Activated CD4-positive, alpha-beta T cell treated with anti-CD3 and anti-CD28 coated beads, Interleukin-2, amount 10 ng/mL, durations not matched to agents 24 days and 14 days (primary cell): ENCODE measurements at regions not wholly inside any gene's neighbourhood (a gene's known extent, or its start where the extent isn't known, plus 50 kb on each side); places are given as distances from the start of the nearest gene placed in this dataset.

Source experiments
- DNase-seq: peaks from one replicate; pipeline ENCODE4 v3.0.0; 2022
- H3K27ac Mint-ChIP-seq: one replicate; pipeline ENCODE4 v1.8.0; 2022; ENCODE audit warnings: mild to moderate bottlenecking, mixed read lengths
- H3K27me3 Mint-ChIP-seq: one replicate; pipeline ENCODE4 v1.8.0; 2022; ENCODE audit warnings: mixed read lengths
- H3K36me3 Mint-ChIP-seq: one replicate; pipeline ENCODE4 v1.8.0; 2022; ENCODE audit warnings: low read depth, mild to moderate bottlenecking, mixed read lengths
- H3K4me1 Mint-ChIP-seq: one replicate; pipeline ENCODE4 v1.8.0; 2021; ENCODE audit warnings: mixed read lengths
- H3K4me3 Mint-ChIP-seq: one replicate; pipeline ENCODE4 v1.8.0; 2022; ENCODE audit warnings: mild to moderate bottlenecking, moderate library complexity, mixed read lengths
- H3K9me3 Mint-ChIP-seq: one replicate; pipeline ENCODE4 v1.8.0; 2021; ENCODE audit warnings: mixed read lengths
- intact Hi-C: fragments of 100-400 bp; cut with micrococcal nuclease; formaldehyde crosslinking; loops from one replicate; pipeline ENCODE4 v1.15.1; 2023

- H3K27me3 Mint-ChIP-seq = peaks cover 8% of the 10 kb centered on the region
- intact Hi-C loops = loop anchor here (5.0 kb wide), 1 partner anchor 48 kb away; no protein-coding TSS in a partner anchor
- no peak overlapping the region for H3K27ac Mint-ChIP-seq
- DNase-seq = no peak
- no peaks in the 10 kb centered on the region for H3K36me3 Mint-ChIP-seq
- no peak overlapping the region for H3K4me3 Mint-ChIP-seq
- H3K9me3 Mint-ChIP-seq = peaks cover 4% of the 10 kb centered on the region
- peaks cover 6% of the 10 kb centered on the region for H3K4me1 Mint-ChIP-seq
Observed at GRCh38 chr4:15349531-15349935, 78.3 kb upstream of the C1QTNF7 start.

- DNase-seq = no peak
- Mint-ChIP-seq H3K27me3 (peaks cover 8% of the 10 kb centered on the region), H3K9me3 (peaks cover 4% of the 10 kb centered on the region), H3K4me3 (no peak overlapping the region), H3K27ac (no peak overlapping the region), H3K4me1 (peaks cover 6% of the 10 kb centered on the region), H3K36me3 (no peaks in the 10 kb centered on the region)
- intact Hi-C loops = loop anchor here (5.0 kb wide), 1 partner anchor 47 kb away; no protein-coding TSS in a partner anchor
Observed at GRCh38 chr4:15349965-15350364, 77.9 kb upstream of the C1QTNF7 start.

- H3K27me3 Mint-ChIP-seq = peaks cover 8% of the 10 kb centered on the region
- H3K9me3 Mint-ChIP-seq = peaks cover 4% of the 10 kb centered on the region
- no peak for DNase-seq
- peaks cover 6% of the 10 kb centered on the region for H3K4me1 Mint-ChIP-seq
- H3K4me3 Mint-ChIP-seq = no peak overlapping the region
- no peaks in the 10 kb centered on the region for H3K36me3 Mint-ChIP-seq
- intact Hi-C loops = no loop called here
- no peak overlapping the region for H3K27ac Mint-ChIP-seq
Observed at GRCh38 chr4:15352524-15352923, 75.3 kb upstream of the C1QTNF7 start.

GRCh38 chr4:15353207-15353606 lies 74.6 kb upstream of the C1QTNF7 start:
- Mint-ChIP-seq H3K36me3 (no peaks in the 10 kb centered on the region), H3K4me1 (peaks cover 6% of the 10 kb centered on the region), H3K4me3 (no peak overlapping the region), H3K27ac (no peak overlapping the region), H3K27me3 (peaks cover 8% of the 10 kb centered on the region), H3K9me3 (peaks cover 4% of the 10 kb centered on the region)
- DNase-seq = no peak
- intact Hi-C loops = no loop called here

GRCh38 chr4:15354371-15355297 lies 73.2 kb upstream of the C1QTNF7 start:
- intact Hi-C loops = no loop called here
- Mint-ChIP-seq H3K9me3 (peaks cover 4% of the 10 kb centered on the region), H3K36me3 (no peaks in the 10 kb centered on the region), H3K4me3 (no peak overlapping the region), H3K27me3 (peaks cover 8% of the 10 kb centered on the region), H3K27ac (no peak overlapping the region), H3K4me1 (peaks cover 2% of the 10 kb centered on the region)
- no peak for DNase-seq

GRCh38 chr4:15361529-15361928 lies 66.3 kb upstream of the C1QTNF7 start:
- intact Hi-C loops = no loop called here
- H3K27me3 Mint-ChIP-seq = peaks cover 10% of the 10 kb centered on the region
- H3K27ac Mint-ChIP-seq = no peak overlapping the region
- no peak for DNase-seq
- no peaks in the 10 kb centered on the region for H3K36me3 Mint-ChIP-seq
- peaks cover 7% of the 10 kb centered on the region for H3K9me3 Mint-ChIP-seq
- H3K4me1 Mint-ChIP-seq = peaks cover 4% of the 10 kb centered on the region
- no peak overlapping the region for H3K4me3 Mint-ChIP-seq

- peaks cover 7% of the 10 kb centered on the region for H3K4me1 Mint-ChIP-seq
- H3K27me3 Mint-ChIP-seq = peaks cover 10% of the 10 kb centered on the region
- H3K4me3 Mint-ChIP-seq = no peak overlapping the region
- peaks cover 4% of the 10 kb centered on the region for H3K9me3 Mint-ChIP-seq
- no peak overlapping the region for H3K27ac Mint-ChIP-seq
- H3K36me3 Mint-ChIP-seq = no peaks in the 10 kb centered on the region
- intact Hi-C loops = no loop called here
- no peak for DNase-seq
Observed at GRCh38 chr4:15362541-15362940, 65.3 kb upstream of the C1QTNF7 start.

- DNase-seq = no peak
- H3K27me3 Mint-ChIP-seq = peaks cover 10% of the 10 kb centered on the region
- no peak overlapping the region for H3K4me3 Mint-ChIP-seq
- peaks cover 4% of the 10 kb centered on the region for H3K9me3 Mint-ChIP-seq
- intact Hi-C loops = no loop called here
- no peaks in the 10 kb centered on the region for H3K36me3 Mint-ChIP-seq
- H3K27ac Mint-ChIP-seq = no peak overlapping the region
- H3K4me1 Mint-ChIP-seq = peaks cover 15% of the 10 kb centered on the region
Observed at GRCh38 chr4:15364183-15364582, 63.6 kb upstream of the C1QTNF7 start.

- intact Hi-C loops = no loop called here
- Mint-ChIP-seq H3K9me3 (peaks cover 4% of the 10 kb centered on the region), H3K4me3 (no peak overlapping the region), H3K36me3 (no peaks in the 10 kb centered on the region), H3K27ac (no peak overlapping the region), H3K27me3 (peaks cover 10% of the 10 kb centered on the region), H3K4me1 (peaks cover 18% of the 10 kb centered on the region)
- no peak for DNase-seq
Observed at GRCh38 chr4:15365641-15366040, 62.2 kb upstream of the C1QTNF7 start.

- Mint-ChIP-seq H3K9me3 (peaks cover 4% of the 10 kb centered on the region), H3K4me3 (no peak overlapping the region), H3K27ac (peak overlapping the region; percentile 3), H3K36me3 (no peaks in the 10 kb centered on the region), H3K4me1 (peaks cover 18% of the 10 kb centered on the region), H3K27me3 (peaks cover 10% of the 10 kb centered on the region)
- intact Hi-C loops = no loop called here
- no peak for DNase-seq
Observed at GRCh38 chr4:15366721-15367120, 61.1 kb upstream of the C1QTNF7 start.

GRCh38 chr4:15368856-15369255 lies 59.0 kb upstream of the C1QTNF7 start:
- Mint-ChIP-seq H3K4me1 (peaks cover 23% of the 10 kb centered on the region), H3K27me3 (peaks cover 4% of the 10 kb centered on the region), H3K36me3 (no peaks in the 10 kb centered on the region), H3K9me3 (peaks cover 6% of the 10 kb centered on the region), H3K4me3 (no peak overlapping the region), H3K27ac (no peak overlapping the region)
- no peak for DNase-seq
- intact Hi-C loops = no loop called here

GRCh38 chr4:15370296-15370695 lies 57.5 kb upstream of the C1QTNF7 start:
- Mint-ChIP-seq H3K4me3 (no peak overlapping the region), H3K27ac (no peak overlapping the region), H3K27me3 (no peaks in the 10 kb centered on the region), H3K36me3 (no peaks in the 10 kb centered on the region), H3K4me1 (peaks cover 23% of the 10 kb centered on the region), H3K9me3 (peaks cover 3% of the 10 kb centered on the region)
- DNase-seq = no peak
- intact Hi-C loops = loop anchor here (10.0 kb wide), 1 partner anchor 275 kb away; no protein-coding TSS in a partner anchor

GRCh38 chr4:15373363-15373762 lies 54.5 kb upstream of the C1QTNF7 start:
- peak overlapping the region; percentile 10 for H3K27ac Mint-ChIP-seq
- DNase-seq = no peak
- H3K4me3 Mint-ChIP-seq = no peak overlapping the region
- intact Hi-C loops = loop anchor here (10.0 kb wide), 1 partner anchor 271 kb away; no protein-coding TSS in a partner anchor
- peaks cover 3% of the 10 kb centered on the region for H3K9me3 Mint-ChIP-seq
- H3K27me3 Mint-ChIP-seq = no peaks in the 10 kb centered on the region
- H3K4me1 Mint-ChIP-seq = peaks cover 36% of the 10 kb centered on the region
- no peaks in the 10 kb centered on the region for H3K36me3 Mint-ChIP-seq

- peaks cover 3% of the 10 kb centered on the region for H3K9me3 Mint-ChIP-seq
- H3K27me3 Mint-ChIP-seq = no peaks in the 10 kb centered on the region
- peaks cover 32% of the 10 kb centered on the region for H3K4me1 Mint-ChIP-seq
- H3K4me3 Mint-ChIP-seq = no peak overlapping the region
- H3K36me3 Mint-ChIP-seq = no peaks in the 10 kb centered on the region
- intact Hi-C loops = loop anchor here (10.0 kb wide), 1 partner anchor 270 kb away; no protein-coding TSS in a partner anchor
- no peak for DNase-seq
- H3K27ac Mint-ChIP-seq = no peak overlapping the region
Observed at GRCh38 chr4:15374656-15375055, 53.2 kb upstream of the C1QTNF7 start.
